ENCODE measurements at regions not wholly inside any gene's neighbourhood (a gene's known extent, or its start where the extent isn't known, plus 50 kb on each side); places are given as distances from the start of the nearest gene placed in this dataset.

GRCh38 chr6:164114051-164114450 lies 699.5 kb downstream of the QKI start:
- no peak for TF ChIP-seq CTCF (IDR thresholded peaks at IDR 0.05; ENCODE audit: low read length)
- TF ChIP-seq EZH2 (optimal IDR thresholded peaks at IDR 0.05; ENCODE audit: low read depth, low read length): no peak

All from MM.1S (cell line).